ENCODE measurements at regions not wholly inside any gene's neighbourhood (a gene's known extent, or its start where the extent isn't known, plus 50 kb on each side); places are given as distances from the start of the nearest gene placed in this dataset.

GRCh38 chr4:186360551-186360950 lies 94.6 kb downstream of the F11 start:
- no peak for DNase-seq (ENCODE audit: low read depth, low spot score)
- intact Hi-C loops (cut with micrococcal nuclease) = no loop called here
- Histone ChIP-seq H3K9me2 (ENCODE audit: insufficient read depth) (no peaks in the 10 kb centered on the region), H4K20me1 (ENCODE audit: insufficient read depth) (no peaks in the 10 kb centered on the region), H3K4me2 (ENCODE audit: low read length) (no peak overlapping the region), H3K9ac (ENCODE audit: low read length) (no peak overlapping the region), H3K4me3 (replicated peaks in 1 of 2; ENCODE audit: low read depth in 1 of 2, low read length in 2 of 2) (no peak overlapping the region), H3K36me3 (ENCODE audit: control insufficient read depth in 1 of 2, insufficient read depth in 2 of 2, low read length in 2 of 2) (no peaks in the 10 kb centered on the region), H3K4me1 (ENCODE audit: control insufficient read depth in 1 of 2, insufficient read depth in 2 of 2, low read length in 2 of 2) (no peaks in the 10 kb centered on the region), H2AFZ (ENCODE audit: low read depth, low read length, poor library complexity, severe bottlenecking) (no peak overlapping the region), H3K27ac (ENCODE audit: low read depth, low read length) (no peak overlapping the region), H3K9me3 (ENCODE audit: control insufficient read depth in 1 of 2, insufficient read depth in 1 of 2, low read depth in 1 of 2, low read length in 2 of 2) (peaks cover 4 to 13% of the 10 kb centered on the region in 2 experiments; a peak in 1 of 4 replicates), H3K27me3 (ENCODE audit: insufficient read depth, low read length) (no peaks in the 10 kb centered on the region), H3K79me2 (ENCODE audit: insufficient read depth, low read length) (no peaks in the 10 kb centered on the region)
- ATAC-seq = no peak
- no TSS peak for BruUV-seq (replicated peaks)
- TF ChIP-seq REST (IDR thresholded peaks at IDR 0.05; ENCODE audit: low read depth) = no peak
- ChIA-PET RAD21 (ENCODE audit: low non-redundant PET in 1 of 2, low total read pairs in 2 of 2, uncharacterized antibody in 2 of 2, unreplicated experiment in 2 of 2) (no interaction called here), POLR2A (no interaction called here), CTCF (no interaction called here)

GRCh38 chr4:186351668-186352194 lies 85.7 kb downstream of the F11 start:
- no TSS peak for BruUV-seq (replicated peaks)
- Histone ChIP-seq H2AFZ (ENCODE audit: low read depth, low read length, poor library complexity, severe bottlenecking) (no peak overlapping the region), H3K9ac (ENCODE audit: low read length) (no peak overlapping the region), H3K9me3 (ENCODE audit: control insufficient read depth in 1 of 2, insufficient read depth in 1 of 2, low read depth in 1 of 2, low read length in 2 of 2) (no peaks in the 10 kb centered on the region), H3K4me3 (replicated peaks in 1 of 2; ENCODE audit: low read depth in 1 of 2, low read length in 2 of 2) (no peak overlapping the region), H3K36me3 (ENCODE audit: control insufficient read depth in 1 of 2, insufficient read depth in 2 of 2, low read length in 2 of 2) (no peaks in the 10 kb centered on the region), H4K20me1 (ENCODE audit: insufficient read depth) (no peaks in the 10 kb centered on the region), H3K9me2 (ENCODE audit: insufficient read depth) (no peaks in the 10 kb centered on the region), H3K79me2 (ENCODE audit: insufficient read depth, low read length) (no peaks in the 10 kb centered on the region), H3K27me3 (ENCODE audit: insufficient read depth, low read length) (no peaks in the 10 kb centered on the region), H3K4me2 (ENCODE audit: low read length) (no peak overlapping the region), H3K27ac (ENCODE audit: low read depth, low read length) (no peak overlapping the region), H3K4me1 (ENCODE audit: control insufficient read depth in 1 of 2, insufficient read depth in 2 of 2, low read length in 2 of 2) (no peaks in the 10 kb centered on the region)
- intact Hi-C loops (cut with micrococcal nuclease) = no loop called here
- POLR2A ChIA-PET = no interaction called here
- no peak for ATAC-seq
- no peak for DNase-seq (ENCODE audit: low read depth, low spot score)
- CTCF ChIA-PET = no interaction called here
- RAD21 ChIA-PET (ENCODE audit: low non-redundant PET in 1 of 2, low total read pairs in 2 of 2, uncharacterized antibody in 2 of 2, unreplicated experiment in 2 of 2) = no interaction called here
- TF ChIP-seq POLR2AphosphoS5 (IDR thresholded peaks at IDR 0.05; ENCODE audit: low read depth, low read length) = no peak
- TF ChIP-seq CBX3 (IDR thresholded peaks at IDR 0.05; ENCODE audit: low read depth) = no peak
- no peak for TF ChIP-seq EZH2phosphoT487 (IDR thresholded peaks at IDR 0.05; ENCODE audit: borderline replicate concordance)
- TF ChIP-seq EGR1 (IDR thresholded peaks at IDR 0.05; ENCODE audit: low read depth) = no peak
- no peak for TF ChIP-seq ZNF274 (IDR thresholded peaks at IDR 0.05; ENCODE audit: low read depth, low read length)
- TF ChIP-seq EZH2 (IDR thresholded peaks at IDR 0.05) = no peak
- no peak for TF ChIP-seq TCF7L2 (IDR thresholded peaks at IDR 0.05; ENCODE audit: borderline replicate concordance, extremely low read depth, insufficient read depth, insufficient read length)
- no peak for TF ChIP-seq CTCF (IDR thresholded peaks at IDR 0.05 in 2 of 3, conservative IDR thresholded peaks at IDR 0.05 in 1 of 3; ENCODE audit: borderline replicate concordance in 1 of 3, insufficient read depth in 1 of 3, low read depth in 2 of 3, low read length in 2 of 3)
- no peak for TF ChIP-seq SP1 (IDR thresholded peaks at IDR 0.05; ENCODE audit: low read depth)
- TF ChIP-seq ELF1 (IDR thresholded peaks at IDR 0.05; ENCODE audit: borderline replicate concordance, low read depth) = no peak
- no peak for TF ChIP-seq YY1 (IDR thresholded peaks at IDR 0.05; ENCODE audit: extremely low read depth, insufficient replicate concordance, low read depth, low read length)
- TF ChIP-seq FOSL1 (IDR thresholded peaks at IDR 0.05; ENCODE audit: low read depth) = no peak
- TF ChIP-seq ATF3 (IDR thresholded peaks at IDR 0.05) = no peak

Measured in HCT116 (cell line).